ENCODE measurements at regions not wholly inside any gene's neighbourhood (a gene's known extent, or its start where the extent isn't known, plus 50 kb on each side); places are given as distances from the start of the nearest gene placed in this dataset.

- TF ChIP-seq CTCF (IDR thresholded peaks at IDR 0.05; ENCODE audit: low read depth, low read length): no peak
- no peak for DNase-seq (ENCODE audit: extremely low read depth, low read depth)
Measured at GRCh38 chr5:165624166-165624946, 2118.9 kb downstream of the MAT2B start.

- TF ChIP-seq CTCF (IDR thresholded peaks at IDR 0.05; ENCODE audit: low read depth, low read length): no peak
Measured at GRCh38 chr5:165626161-165626560, 2120.7 kb downstream of the MAT2B start.

GRCh38 chr5:165627548-165628170 is 2122.2 kb downstream of the MAT2B start:
- DNase-seq (ENCODE audit: extremely low read depth, low read depth): no peak
- TF ChIP-seq CTCF (IDR thresholded peaks at IDR 0.05; ENCODE audit: low read depth, low read length): no peak

More at GRCh38 chr5:165626161-165626560, 2120.7 kb downstream of the MAT2B start:
- DNase-seq (ENCODE audit: extremely low read depth, low read depth): no peak

GRCh38 chr5:165630261-165630778 is 2124.9 kb downstream of the MAT2B start:
- no peak for DNase-seq (ENCODE audit: extremely low read depth, low read depth)
- TF ChIP-seq CTCF (IDR thresholded peaks at IDR 0.05; ENCODE audit: low read depth, low read length): peak; percentile 21

- no peak for DNase-seq (ENCODE audit: extremely low read depth, low read depth)
- no peak for TF ChIP-seq CTCF (IDR thresholded peaks at IDR 0.05; ENCODE audit: low read depth, low read length)
Measured at GRCh38 chr5:165631235-165631634, 2125.8 kb downstream of the MAT2B start.

GRCh38 chr5:165642366-165642765 is 2136.9 kb downstream of the MAT2B start:
- no peak for DNase-seq (ENCODE audit: extremely low read depth, low read depth)
- no peak for TF ChIP-seq CTCF (IDR thresholded peaks at IDR 0.05; ENCODE audit: low read depth, low read length)

- DNase-seq (ENCODE audit: extremely low read depth, low read depth): no peak
- no peak for TF ChIP-seq CTCF (IDR thresholded peaks at IDR 0.05; ENCODE audit: low read depth, low read length)
Measured at GRCh38 chr5:165665735-165666400, 2160.4 kb downstream of the MAT2B start.
